Neutrophil (primary cell): ENCODE measurements at regions not wholly inside any gene's neighbourhood (a gene's known extent, or its start where the extent isn't known, plus 50 kb on each side); places are given as distances from the start of the nearest gene placed in this dataset.
"Not testable (repeated sequence)": the region's sequence is repeated elsewhere in the genome, so short reads cannot be mapped to it uniquely, and the experiment has no call there.

Experiments
- H3K27ac ChIP-seq: fragments of 200-600 bp; sonication (generic); 2 replicates; pipeline ENCODE4 v1.5.1; 2016; ENCODE audit warnings: mild to moderate bottlenecking, moderate library complexity
- H3K27me3 ChIP-seq: fragments of 200-600 bp; sonication (generic); 2 replicates; pipeline ENCODE4 v1.6.0; 2016; ENCODE audit warnings: mild to moderate bottlenecking
- H3K36me3 ChIP-seq: fragments of 200-600 bp; sonication (generic); 2 replicates; pipeline ENCODE4 v1.5.1; 2017
- H3K4me1 ChIP-seq, 2 experiments: fragments of 200-600 bp in 1 of 2; sonication (generic) in 1 of 2; 1 replicate in 1 of 2; 2 replicates in 1 of 2; pipeline versions ENCODE4 v1.5.1 to v1.6.1; 2013 to 2016; ENCODE audit warnings: low read depth in 1 of 2, low read length in 1 of 2, mild to moderate bottlenecking in 1 of 2, moderate library complexity in 1 of 2; ENCODE audit not compliant: control insufficient read depth in 1 of 2, insufficient read depth in 1 of 2
- H3K4me3 ChIP-seq, 2 experiments: fragments of 200-600 bp in 1 of 2; sonication (generic) in 1 of 2; 1 replicate in 1 of 2; 2 replicates in 1 of 2; pipeline ENCODE4 v1.5.1; 2013 to 2016; ENCODE audit warnings: low read depth in 1 of 2, low read length in 1 of 2, mild to moderate bottlenecking in 1 of 2, moderate library complexity in 1 of 2
- H3K9me3 ChIP-seq: fragments of 200-600 bp; sonication (generic); 2 replicates; pipeline ENCODE4 v1.5.1; 2016
- TF ChIP-seq, protein P1 (sequence below): fragments of 200-600 bp; sonication (generic); IDR thresholded peaks from 2 replicates; pipeline ENCODE4 v1.5.1; 2016; ENCODE audit warnings: antibody characterized with exemption

DNA sequence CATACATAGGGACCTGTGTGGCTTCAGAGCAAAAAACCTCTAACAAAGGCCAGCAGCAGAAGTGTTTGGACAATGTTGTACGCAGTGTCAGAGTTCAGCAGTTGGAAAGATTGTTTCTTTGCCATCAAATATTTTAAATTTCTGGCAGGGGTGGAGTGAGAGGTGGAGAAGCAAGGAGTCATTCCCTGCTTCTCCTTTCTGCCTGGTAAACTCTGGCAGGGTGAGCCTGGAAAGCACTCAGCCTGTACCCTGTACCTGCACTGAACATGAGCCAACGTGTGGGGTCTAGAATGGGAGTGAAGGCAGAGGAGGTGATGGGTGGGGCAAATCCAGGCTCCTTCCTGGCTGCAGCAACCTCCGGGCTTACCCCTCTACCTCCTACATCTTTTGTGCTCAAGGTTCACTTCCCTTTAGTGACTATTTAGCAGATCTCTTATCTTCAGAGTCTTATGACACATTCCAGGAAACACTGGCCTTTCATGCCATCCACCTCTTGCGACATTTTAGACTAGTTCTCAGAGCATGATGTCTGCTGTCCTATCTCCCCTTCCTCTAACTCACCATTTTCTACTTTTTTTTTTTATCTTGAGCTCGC, 445.0 kb upstream of the PIK3R1 start:
- H3K27me3 ChIP-seq: no peaks in the 10 kb centered on the region
- H3K36me3 ChIP-seq: no peaks in the 10 kb centered on the region
- H3K9me3 ChIP-seq: no peaks in the 10 kb centered on the region
- TF ChIP-seq, protein P1, sequence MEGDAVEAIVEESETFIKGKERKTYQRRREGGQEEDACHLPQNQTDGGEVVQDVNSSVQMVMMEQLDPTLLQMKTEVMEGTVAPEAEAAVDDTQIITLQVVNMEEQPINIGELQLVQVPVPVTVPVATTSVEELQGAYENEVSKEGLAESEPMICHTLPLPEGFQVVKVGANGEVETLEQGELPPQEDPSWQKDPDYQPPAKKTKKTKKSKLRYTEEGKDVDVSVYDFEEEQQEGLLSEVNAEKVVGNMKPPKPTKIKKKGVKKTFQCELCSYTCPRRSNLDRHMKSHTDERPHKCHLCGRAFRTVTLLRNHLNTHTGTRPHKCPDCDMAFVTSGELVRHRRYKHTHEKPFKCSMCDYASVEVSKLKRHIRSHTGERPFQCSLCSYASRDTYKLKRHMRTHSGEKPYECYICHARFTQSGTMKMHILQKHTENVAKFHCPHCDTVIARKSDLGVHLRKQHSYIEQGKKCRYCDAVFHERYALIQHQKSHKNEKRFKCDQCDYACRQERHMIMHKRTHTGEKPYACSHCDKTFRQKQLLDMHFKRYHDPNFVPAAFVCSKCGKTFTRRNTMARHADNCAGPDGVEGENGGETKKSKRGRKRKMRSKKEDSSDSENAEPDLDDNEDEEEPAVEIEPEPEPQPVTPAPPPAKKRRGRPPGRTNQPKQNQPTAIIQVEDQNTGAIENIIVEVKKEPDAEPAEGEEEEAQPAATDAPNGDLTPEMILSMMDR: no peak
- no peak overlapping the region for H3K4me3 ChIP-seq
- no peak overlapping the region for H3K27ac ChIP-seq
- no peaks in the 10 kb centered on the region for H3K4me1 ChIP-seq

DNA sequence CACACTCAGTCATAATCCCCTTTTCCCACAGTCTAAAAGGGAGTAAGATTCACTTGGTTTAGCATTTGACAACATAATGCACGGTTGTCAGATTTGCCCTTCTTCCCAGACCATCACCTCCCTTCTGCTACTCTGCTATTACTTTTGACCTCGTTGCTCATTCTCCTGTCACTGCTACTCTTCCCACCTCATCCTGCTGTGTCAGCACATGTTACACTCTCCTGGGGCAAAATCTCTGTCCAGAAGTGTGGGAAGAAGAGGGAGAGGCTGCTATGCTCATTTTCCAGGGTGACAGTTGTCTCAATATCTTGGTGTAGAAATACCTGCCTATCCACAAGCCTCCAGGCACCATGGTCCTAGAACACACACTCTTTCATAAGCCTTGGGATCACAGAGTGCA, 449.9 kb upstream of the PIK3R1 start:
- Histone ChIP-seq H3K27me3 (no peaks in the 10 kb centered on the region), H3K4me3 (no peak overlapping the region), H3K36me3 (no peaks in the 10 kb centered on the region), H3K27ac (no peak overlapping the region), H3K9me3 (no peaks in the 10 kb centered on the region), H3K4me1 (no peaks in the 10 kb centered on the region)
- TF ChIP-seq, protein P1: no peak

DNA sequence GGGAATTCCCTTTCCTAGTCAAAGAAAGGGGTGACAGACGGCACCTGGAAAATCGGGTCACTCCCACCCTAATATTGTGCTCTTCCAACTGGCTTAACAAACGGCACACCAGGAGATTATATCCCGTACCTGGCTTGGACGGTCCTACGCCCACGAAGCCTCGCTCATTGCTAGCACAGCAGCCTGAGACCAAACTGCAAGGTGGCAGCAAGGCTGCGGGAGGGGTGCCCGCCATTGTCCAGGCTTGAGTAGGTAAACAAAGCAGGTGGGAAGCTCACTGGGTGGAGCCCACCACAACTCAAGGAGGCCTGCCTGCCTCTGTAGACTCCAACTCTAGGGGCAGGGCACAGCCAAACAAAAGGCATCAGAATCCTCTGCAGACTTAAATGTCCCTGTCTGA, 457.8 kb upstream of the PIK3R1 start:
- not testable (repeated sequence) for H3K36me3 ChIP-seq, H3K27me3 ChIP-seq, H3K27ac ChIP-seq, H3K4me1 ChIP-seq, H3K9me3 ChIP-seq, H3K4me3 ChIP-seq

DNA sequence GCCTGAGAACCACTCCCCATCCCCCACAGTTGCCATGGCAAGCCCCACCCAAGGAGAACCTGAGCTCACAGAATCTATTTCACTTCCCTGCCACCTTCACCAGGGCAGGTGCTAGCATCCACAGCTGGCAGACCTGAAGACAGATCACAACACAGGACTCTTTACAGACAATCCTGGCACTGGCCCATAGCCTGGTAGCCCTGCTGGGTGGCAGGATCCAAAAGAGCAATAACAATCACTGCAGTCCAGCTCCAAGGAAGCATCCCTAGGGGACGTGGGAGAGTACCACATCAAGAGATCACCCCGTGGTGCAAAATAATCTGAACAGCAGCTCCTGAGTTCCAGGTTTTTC, 463.2 kb upstream of the PIK3R1 start:
- Histone ChIP-seq H3K27me3 (no peaks in the 10 kb centered on the region), H3K27ac (no peak overlapping the region), H3K36me3 (no peaks in the 10 kb centered on the region)

DNA sequence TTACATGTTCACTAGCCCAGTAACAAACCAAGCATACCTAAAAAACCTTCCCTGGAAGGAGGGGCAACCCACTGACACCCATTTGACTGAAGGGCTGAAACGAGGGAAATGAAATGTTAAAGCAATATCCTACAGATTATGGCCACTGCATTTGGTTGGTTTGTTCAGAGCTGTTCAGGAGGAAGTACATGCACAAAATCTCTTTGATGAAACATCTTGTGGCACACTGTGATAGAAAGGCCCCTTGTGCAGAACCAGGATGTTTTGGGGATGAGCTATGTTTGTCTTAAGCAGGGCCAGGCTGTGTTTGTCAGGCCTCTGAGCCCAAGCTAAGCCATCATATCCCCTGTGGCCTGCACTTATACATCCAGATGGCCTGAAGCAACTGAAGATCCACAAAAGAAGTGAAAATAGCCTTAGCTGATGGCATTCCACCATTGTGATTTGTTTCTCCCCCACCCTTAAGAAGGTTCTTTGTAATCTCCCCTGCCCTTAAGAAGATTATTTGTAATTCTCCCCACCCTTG, 467.3 kb upstream of the PIK3R1 start:
- Histone ChIP-seq H3K9me3 (no peaks in the 10 kb centered on the region), H3K27me3 (no peaks in the 10 kb centered on the region), H3K4me1 (no peaks in the 10 kb centered on the region), H3K4me3 (no peak overlapping the region), H3K36me3 (no peaks in the 10 kb centered on the region), H3K27ac (no peak overlapping the region)
- TF ChIP-seq, protein P1: no peak

More for the DNA sequence above, 463.2 kb upstream of the PIK3R1 start:
- Histone ChIP-seq H3K4me1 (no peaks in the 10 kb centered on the region), H3K4me3 (no peak overlapping the region), H3K9me3 (no peaks in the 10 kb centered on the region)
- TF ChIP-seq, protein P1: no peak

DNA sequence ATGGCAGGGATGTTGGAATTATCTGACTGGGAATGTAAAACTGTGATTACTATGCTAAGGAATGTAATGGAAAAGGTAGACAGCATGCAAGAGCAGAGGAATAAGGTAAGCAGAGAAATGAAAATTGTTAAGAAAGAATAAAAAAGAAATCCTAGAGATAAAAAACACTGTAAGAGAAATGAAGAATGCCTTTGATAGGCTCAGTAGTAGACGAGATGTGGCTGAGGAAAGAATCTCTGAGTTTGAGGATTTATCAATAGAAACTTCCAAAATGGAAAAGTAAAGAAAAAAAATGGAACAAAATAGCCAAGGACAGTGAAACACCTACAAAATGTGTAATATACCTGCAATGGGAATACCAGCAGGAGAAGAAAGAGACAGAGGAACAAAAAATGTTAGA, 468.5 kb upstream of the PIK3R1 start:
- Histone ChIP-seq H3K27me3 (no peaks in the 10 kb centered on the region), H3K9me3 (no peaks in the 10 kb centered on the region), H3K36me3 (no peaks in the 10 kb centered on the region), H3K27ac (no peak overlapping the region), H3K4me1 (no peaks in the 10 kb centered on the region), H3K4me3 (no peak overlapping the region)
- TF ChIP-seq, protein P1: no peak

DNA sequence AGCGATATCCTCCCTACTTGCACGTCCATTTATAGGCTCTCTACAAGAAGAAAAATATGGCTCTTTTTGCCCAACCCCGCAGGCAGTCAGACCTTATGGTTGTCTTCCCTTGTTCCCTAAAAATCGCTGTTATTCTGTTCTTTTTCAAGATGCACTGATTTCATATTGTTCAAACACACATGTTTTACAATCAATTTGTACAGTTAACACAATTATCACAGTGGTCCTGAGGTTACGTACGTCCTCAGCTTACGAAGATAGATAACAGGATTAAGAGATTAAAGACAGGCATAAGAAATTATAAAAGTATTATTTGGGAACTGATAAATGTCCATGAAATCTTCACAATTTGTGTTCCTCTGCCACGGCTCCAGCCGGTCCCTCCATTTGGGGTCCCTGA, 468.9 kb upstream of the PIK3R1 start:
- not testable (repeated sequence) for H3K36me3 ChIP-seq, H3K4me3 ChIP-seq

More for the DNA sequence above, 468.9 kb upstream of the PIK3R1 start:
- H3K27ac ChIP-seq, H3K4me1 ChIP-seq, H3K9me3 ChIP-seq, H3K27me3 ChIP-seq: not testable (repeated sequence)
